Activated naive CD8-positive, alpha-beta T cell (primary cell): ENCODE measurements at regions not wholly inside any gene's neighbourhood (a gene's known extent, or its start where the extent isn't known, plus 50 kb on each side); places are given as distances from the start of the nearest gene placed in this dataset.

Source experiments
- H3K27ac Mint-ChIP-seq: one replicate; pipeline ENCODE4 v1.8.0; 2021; ENCODE audit warnings: mixed read lengths
- H3K27me3 Mint-ChIP-seq: one replicate; pipeline ENCODE4 v1.8.0; 2021; ENCODE audit warnings: mixed read lengths
- H3K36me3 Mint-ChIP-seq: one replicate; pipeline ENCODE4 v1.8.0; 2021; ENCODE audit warnings: mixed read lengths
- H3K4me1 Mint-ChIP-seq: one replicate; pipeline ENCODE4 v1.8.0; 2021; ENCODE audit warnings: low read depth, mixed read lengths
- H3K4me3 Mint-ChIP-seq: one replicate; pipeline ENCODE4 v1.8.0; 2021; ENCODE audit warnings: mild to moderate bottlenecking, mixed read lengths
- H3K9me3 Mint-ChIP-seq: one replicate; pipeline ENCODE4 v1.8.0; 2021; ENCODE audit warnings: low read depth, mixed read lengths

- no peaks in the 10 kb centered on the region for H3K27me3 Mint-ChIP-seq
- H3K27ac Mint-ChIP-seq = peak overlapping the region; percentile 99
- no peaks in the 10 kb centered on the region for H3K9me3 Mint-ChIP-seq
- H3K4me1 Mint-ChIP-seq = peaks cover 30% of the 10 kb centered on the region
- H3K4me3 Mint-ChIP-seq = peak overlapping the region; percentile 87
- no peaks in the 10 kb centered on the region for H3K36me3 Mint-ChIP-seq
Observed at GRCh38 chrX:40175511-40176350, 78.0 kb upstream of the BCOR start.

- Mint-ChIP-seq H3K4me1 (peaks cover 36% of the 10 kb centered on the region), H3K36me3 (no peaks in the 10 kb centered on the region), H3K27me3 (no peaks in the 10 kb centered on the region), H3K27ac (peak overlapping the region; percentile 100), H3K9me3 (no peaks in the 10 kb centered on the region), H3K4me3 (peak overlapping the region; percentile 92)
Observed at GRCh38 chrX:40174854-40175510, 77.2 kb upstream of the BCOR start.

GRCh38 chrX:40174001-40174853 is 76.5 kb upstream of the BCOR start:
- no peaks in the 10 kb centered on the region for H3K27me3 Mint-ChIP-seq
- H3K27ac Mint-ChIP-seq = peak overlapping the region; percentile 100
- peaks cover 41% of the 10 kb centered on the region for H3K4me1 Mint-ChIP-seq
- peak overlapping the region; percentile 92 for H3K4me3 Mint-ChIP-seq
- H3K36me3 Mint-ChIP-seq = no peaks in the 10 kb centered on the region
- H3K9me3 Mint-ChIP-seq = no peaks in the 10 kb centered on the region

GRCh38 chrX:40173143-40174000 is 75.6 kb upstream of the BCOR start:
- peak overlapping the region; percentile 100 for H3K27ac Mint-ChIP-seq
- peak overlapping the region; percentile 92 for H3K4me3 Mint-ChIP-seq
- peaks cover 43% of the 10 kb centered on the region for H3K4me1 Mint-ChIP-seq
- H3K9me3 Mint-ChIP-seq = no peaks in the 10 kb centered on the region
- no peaks in the 10 kb centered on the region for H3K27me3 Mint-ChIP-seq
- H3K36me3 Mint-ChIP-seq = no peaks in the 10 kb centered on the region

GRCh38 chrX:40172401-40173142 is 74.8 kb upstream of the BCOR start:
- Mint-ChIP-seq H3K27me3 (no peaks in the 10 kb centered on the region), H3K4me3 (peak overlapping the region; percentile 92), H3K27ac (peak overlapping the region; percentile 100), H3K4me1 (peaks cover 41% of the 10 kb centered on the region), H3K36me3 (no peaks in the 10 kb centered on the region), H3K9me3 (no peaks in the 10 kb centered on the region)

- Mint-ChIP-seq H3K36me3 (no peaks in the 10 kb centered on the region), H3K4me3 (peak overlapping the region; percentile 87), H3K27ac (peak overlapping the region; percentile 96), H3K27me3 (no peaks in the 10 kb centered on the region), H3K4me1 (peaks cover 43% of the 10 kb centered on the region), H3K9me3 (no peaks in the 10 kb centered on the region)
Observed at GRCh38 chrX:40171513-40172400, 74.0 kb upstream of the BCOR start.

GRCh38 chrX:40170830-40171512 is 73.2 kb upstream of the BCOR start:
- Mint-ChIP-seq H3K4me3 (peak overlapping the region; percentile 87), H3K9me3 (no peaks in the 10 kb centered on the region), H3K36me3 (no peaks in the 10 kb centered on the region), H3K4me1 (peaks cover 50% of the 10 kb centered on the region), H3K27ac (peak overlapping the region; percentile 96), H3K27me3 (no peaks in the 10 kb centered on the region)

GRCh38 chrX:40169193-40170101 is 71.7 kb upstream of the BCOR start:
- peak overlapping the region; percentile 96 for H3K27ac Mint-ChIP-seq
- H3K27me3 Mint-ChIP-seq = no peaks in the 10 kb centered on the region
- peak overlapping the region; percentile 87 for H3K4me3 Mint-ChIP-seq
- peaks cover 3% of the 10 kb centered on the region for H3K36me3 Mint-ChIP-seq
- H3K4me1 Mint-ChIP-seq = peaks cover 53% of the 10 kb centered on the region
- no peaks in the 10 kb centered on the region for H3K9me3 Mint-ChIP-seq

- Mint-ChIP-seq H3K36me3 (peaks cover 3% of the 10 kb centered on the region), H3K4me1 (peaks cover 48% of the 10 kb centered on the region), H3K9me3 (no peaks in the 10 kb centered on the region), H3K27ac (peak overlapping the region; percentile 80), H3K27me3 (no peaks in the 10 kb centered on the region), H3K4me3 (peak overlapping the region; percentile 84)
Observed at GRCh38 chrX:40168480-40169011, 70.8 kb upstream of the BCOR start.

- Mint-ChIP-seq H3K36me3 (peaks cover 3% of the 10 kb centered on the region), H3K4me3 (peak overlapping the region; percentile 84), H3K27me3 (no peaks in the 10 kb centered on the region), H3K27ac (peak overlapping the region; percentile 89), H3K9me3 (no peaks in the 10 kb centered on the region), H3K4me1 (peaks cover 42% of the 10 kb centered on the region)
Observed at GRCh38 chrX:40167850-40168479, 70.2 kb upstream of the BCOR start.

- Mint-ChIP-seq H3K27ac (peak overlapping the region; percentile 89), H3K4me3 (peak overlapping the region; percentile 84), H3K36me3 (peaks cover 3% of the 10 kb centered on the region), H3K9me3 (no peaks in the 10 kb centered on the region), H3K27me3 (no peaks in the 10 kb centered on the region), H3K4me1 (peaks cover 40% of the 10 kb centered on the region)
Observed at GRCh38 chrX:40167233-40167849, 69.6 kb upstream of the BCOR start.
